C4-2B (cell line): ENCODE measurements at regions not wholly inside any gene's neighbourhood (a gene's known extent, or its start where the extent isn't known, plus 50 kb on each side); places are given as distances from the start of the nearest gene placed in this dataset.

ENCODE experiments used
- CTCF ChIP-seq: fragments of 450-650 bp; conservative IDR thresholded peaks from 2 replicates; pipeline ENCODE4 v1.5.1; 2017; ENCODE audit warnings: mild to moderate bottlenecking
- ZFX ChIP-seq: fragments of 450-650 bp; IDR thresholded peaks from 2 replicates; pipeline ENCODE4 v1.6.1; 2017

DNA sequence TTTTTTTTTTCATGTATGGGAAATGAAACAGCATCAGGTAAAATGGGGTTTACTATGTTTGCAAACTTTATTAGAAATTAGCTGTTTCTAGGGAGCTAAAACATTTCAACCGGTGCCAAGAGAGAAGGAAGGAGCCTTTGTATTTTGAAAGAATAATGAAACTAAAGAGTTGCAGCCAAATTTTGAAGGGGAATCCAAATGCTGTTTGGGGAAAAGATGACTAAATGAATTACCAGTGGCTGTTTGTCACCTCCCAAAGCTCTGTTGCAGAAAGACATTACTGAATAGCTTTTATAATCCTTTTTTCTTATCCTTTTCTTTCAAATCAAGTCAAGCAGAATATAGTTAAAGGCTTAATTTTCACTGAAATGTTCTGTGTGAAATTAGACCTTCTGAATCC is 591.3 kb upstream of the ADGRL2 start:
- TF ChIP-seq CTCF = no peak
- no peak for TF ChIP-seq ZFX
